Neural progenitor cell (in vitro differentiated cells): ENCODE measurements at regions not wholly inside any gene's neighbourhood (a gene's known extent, or its start where the extent isn't known, plus 50 kb on each side); places are given as distances from the start of the nearest gene placed in this dataset.

Experiments
- DNase-seq: peaks from one replicate; pipeline ENCODE4 v3.0.0-alpha.2; 2016; ENCODE audit warnings: low spot score
- H2AFZ ChIP-seq: fragments of 200-600 bp; sonication (generic); replicated peaks from 2 replicates; pipeline ENCODE4 v1.6.1; 2016; ENCODE audit warnings: antibody characterized with exemption
- H3F3A ChIP-seq: fragments of 200-600 bp; sonication (generic); 2 replicates; pipeline ENCODE4 v1.6.1; 2016; ENCODE audit warnings: antibody characterized with exemption, low read depth
- H3K27ac ChIP-seq: fragments of 200-600 bp; sonication (generic); 2 replicates; pipeline ENCODE4 v1.5.1; 2016; ENCODE audit warnings: mild to moderate bottlenecking
- H3K27me3 ChIP-seq: fragments of 200-600 bp; sonication (generic); 2 replicates; pipeline ENCODE4 v1.6.1; 2016; ENCODE audit warnings: mild to moderate bottlenecking, moderate library complexity
- H3K36me3 ChIP-seq: fragments of 200-600 bp; sonication (generic); 2 replicates; pipeline ENCODE4 v1.5.1; 2016
- H3K4me1 ChIP-seq: fragments of 200-600 bp; sonication (generic); 2 replicates; pipeline ENCODE4 v1.6.1; 2016; ENCODE audit warnings: mixed run types
- H3K4me2 ChIP-seq: fragments of 200-600 bp; sonication (generic); 2 replicates; pipeline ENCODE4 v1.6.1; 2016
- H3K4me3 ChIP-seq: fragments of 200-600 bp; sonication (generic); 2 replicates; pipeline ENCODE4 v1.5.1; 2016
- H3K79me2 ChIP-seq: fragments of 200-600 bp; sonication (generic); 2 replicates; pipeline ENCODE4 v1.6.1; 2016; ENCODE audit warnings: low read depth
- H3K9ac ChIP-seq: fragments of 200-600 bp; sonication (generic); 2 replicates; pipeline ENCODE4 v1.6.1; 2016
- H3K9me3 ChIP-seq: fragments of 200-600 bp; sonication (generic); 2 replicates; pipeline ENCODE4 v1.5.1; 2016; ENCODE audit warnings: low read depth
- H4K20me1 ChIP-seq: fragments of 200-600 bp; sonication (generic); 2 replicates; pipeline ENCODE4 v1.6.1; 2016; ENCODE audit warnings: low read depth
- H3K27ac Mint-ChIP-seq: 3 replicates; pipeline ENCODE4 v1.8.0; 2021; ENCODE audit warnings: mixed read lengths
- H3K27me3 Mint-ChIP-seq: 2 replicates; pipeline ENCODE4 v1.8.0; 2022; ENCODE audit warnings: low read depth, mild to moderate bottlenecking, inconsistent platforms, moderate library complexity, mixed read lengths; ENCODE audit not compliant: insufficient read depth
- H3K36me3 Mint-ChIP-seq: 3 replicates; pipeline ENCODE4 v1.8.0; 2021; ENCODE audit warnings: mixed read lengths
- H3K4me1 Mint-ChIP-seq: 3 replicates; pipeline ENCODE4 v1.8.0; 2021; ENCODE audit warnings: mixed read lengths
- H3K4me3 Mint-ChIP-seq: 3 replicates; pipeline ENCODE4 v1.8.0; 2021; ENCODE audit warnings: mild to moderate bottlenecking, moderate library complexity, mixed read lengths
- H3K9me3 Mint-ChIP-seq: 3 replicates; pipeline ENCODE4 v1.8.0; 2020; ENCODE audit warnings: mixed read lengths
- CTCF ChIP-seq: fragments of 200-600 bp; sonication (generic); IDR thresholded peaks from 2 replicates; pipeline ENCODE4 v1.5.1; 2017; ENCODE audit warnings: antibody characterized with exemption, mild to moderate bottlenecking
- EZH2 ChIP-seq: fragments of 200-600 bp; sonication (generic); IDR thresholded peaks from 2 replicates; pipeline ENCODE4 v1.6.1; 2017; ENCODE audit warnings: antibody characterized with exemption, mild to moderate bottlenecking, moderate library complexity
- EZH2phosphoT487 ChIP-seq: fragments of 200-600 bp; sonication (generic); IDR thresholded peaks from 2 replicates; pipeline ENCODE4 v1.6.1; 2017; ENCODE audit warnings: antibody characterized with exemption

- Histone ChIP-seq H3K4me3 (no peak overlapping the region), H3K27ac (no peak overlapping the region), H3F3A (no peaks in the 10 kb centered on the region), H3K9me3 (no peaks in the 10 kb centered on the region), H3K4me1 (no peaks in the 10 kb centered on the region), H3K27me3 (no peaks in the 10 kb centered on the region), H4K20me1 (no peaks in the 10 kb centered on the region), H2AFZ (no peak overlapping the region), H3K36me3 (no peaks in the 10 kb centered on the region), H3K79me2 (no peaks in the 10 kb centered on the region), H3K4me2 (no peak overlapping the region), H3K9ac (no peak overlapping the region)
- H3K4me3 Mint-ChIP-seq: no peak overlapping the region
- no peaks in the 10 kb centered on the region for H3K27me3 Mint-ChIP-seq
- H3K4me1 Mint-ChIP-seq: no peaks in the 10 kb centered on the region
- no peaks in the 10 kb centered on the region for H3K36me3 Mint-ChIP-seq
- H3K27ac Mint-ChIP-seq: no peak overlapping the region
- DNase-seq: no peak
- TF ChIP-seq EZH2phosphoT487: no peak
- H3K9me3 Mint-ChIP-seq: no peaks in the 10 kb centered on the region
Observed at GRCh38 chr1:78799926-78800325, 150.3 kb downstream of the IFI44 start.

GRCh38 chr1:78814176-78814575, 164.5 kb downstream of the IFI44 start:
- no peaks in the 10 kb centered on the region for H3K36me3 ChIP-seq

GRCh38 chr1:78825561-78825960, 175.9 kb downstream of the IFI44 start:
- H3K79me2 ChIP-seq: no peaks in the 10 kb centered on the region
- H2AFZ ChIP-seq: no peak overlapping the region
- Mint-ChIP-seq H3K9me3 (peaks cover 2% of the 10 kb centered on the region), H3K4me1 (peaks cover 4% of the 10 kb centered on the region), H3K27me3 (no peaks in the 10 kb centered on the region), H3K36me3 (no peaks in the 10 kb centered on the region), H3K27ac (no peak overlapping the region), H3K4me3 (no peak overlapping the region)
- H3F3A ChIP-seq: no peaks in the 10 kb centered on the region
- H3K4me2 ChIP-seq: no peak overlapping the region
- no peaks in the 10 kb centered on the region for H3K36me3 ChIP-seq
- H3K4me3 ChIP-seq: no peak overlapping the region
- no peaks in the 10 kb centered on the region for H4K20me1 ChIP-seq
- H3K27ac ChIP-seq: no peak overlapping the region
- H3K4me1 ChIP-seq: no peaks in the 10 kb centered on the region
- H3K9me3 ChIP-seq: no peaks in the 10 kb centered on the region
- H3K9ac ChIP-seq: no peak overlapping the region
- TF ChIP-seq CTCF (no peak), EZH2 (no peak), EZH2phosphoT487 (no peak)
- no peak for DNase-seq
- H3K27me3 ChIP-seq: no peaks in the 10 kb centered on the region

More at GRCh38 chr1:78814176-78814575, 164.5 kb downstream of the IFI44 start:
- Mint-ChIP-seq H3K4me3 (no peak overlapping the region), H3K4me1 (no peaks in the 10 kb centered on the region), H3K36me3 (no peaks in the 10 kb centered on the region), H3K27me3 (no peaks in the 10 kb centered on the region), H3K27ac (no peak overlapping the region), H3K9me3 (no peaks in the 10 kb centered on the region)
- H3K9ac ChIP-seq: no peak overlapping the region
- no peak overlapping the region for H3K27ac ChIP-seq
- no peaks in the 10 kb centered on the region for H3K27me3 ChIP-seq
- H3K9me3 ChIP-seq: no peaks in the 10 kb centered on the region
- H2AFZ ChIP-seq: no peak overlapping the region
- H3K4me1 ChIP-seq: no peaks in the 10 kb centered on the region
- H3F3A ChIP-seq: no peaks in the 10 kb centered on the region
- TF ChIP-seq EZH2 (no peak), CTCF (no peak), EZH2phosphoT487 (no peak)
- H3K79me2 ChIP-seq: no peaks in the 10 kb centered on the region
- H3K4me3 ChIP-seq: no peak overlapping the region
- H3K4me2 ChIP-seq: no peak overlapping the region
- H4K20me1 ChIP-seq: no peaks in the 10 kb centered on the region
- no peak for DNase-seq

- no peak overlapping the region for H3K4me2 ChIP-seq
- no peak overlapping the region for H3K4me3 ChIP-seq
- H4K20me1 ChIP-seq: no peaks in the 10 kb centered on the region
- no peaks in the 10 kb centered on the region for H3K36me3 ChIP-seq
- no peaks in the 10 kb centered on the region for H3K4me1 ChIP-seq
- H3K79me2 ChIP-seq: no peaks in the 10 kb centered on the region
- H2AFZ ChIP-seq: no peak overlapping the region
- no peaks in the 10 kb centered on the region for H3K27me3 ChIP-seq
- no peaks in the 10 kb centered on the region for H3K36me3 Mint-ChIP-seq
- no peak overlapping the region for H3K27ac Mint-ChIP-seq
- TF ChIP-seq EZH2phosphoT487 (no peak), EZH2 (no peak), CTCF (no peak)
- H3K4me3 Mint-ChIP-seq: no peak overlapping the region
- no peaks in the 10 kb centered on the region for H3F3A ChIP-seq
- H3K27ac ChIP-seq: no peak overlapping the region
- H3K27me3 Mint-ChIP-seq: no peaks in the 10 kb centered on the region
- H3K9me3 ChIP-seq: no peaks in the 10 kb centered on the region
- H3K9ac ChIP-seq: no peak overlapping the region
- no peak for DNase-seq
- H3K4me1 Mint-ChIP-seq: peaks cover 4% of the 10 kb centered on the region
- no peaks in the 10 kb centered on the region for H3K9me3 Mint-ChIP-seq
Observed at GRCh38 chr1:78829644-78830043, 176.9 kb downstream of the ADGRL4 start.
